ENCODE measurements at regions not wholly inside any gene's neighbourhood (a gene's known extent, or its start where the extent isn't known, plus 50 kb on each side); places are given as distances from the start of the nearest gene placed in this dataset.

DNA sequence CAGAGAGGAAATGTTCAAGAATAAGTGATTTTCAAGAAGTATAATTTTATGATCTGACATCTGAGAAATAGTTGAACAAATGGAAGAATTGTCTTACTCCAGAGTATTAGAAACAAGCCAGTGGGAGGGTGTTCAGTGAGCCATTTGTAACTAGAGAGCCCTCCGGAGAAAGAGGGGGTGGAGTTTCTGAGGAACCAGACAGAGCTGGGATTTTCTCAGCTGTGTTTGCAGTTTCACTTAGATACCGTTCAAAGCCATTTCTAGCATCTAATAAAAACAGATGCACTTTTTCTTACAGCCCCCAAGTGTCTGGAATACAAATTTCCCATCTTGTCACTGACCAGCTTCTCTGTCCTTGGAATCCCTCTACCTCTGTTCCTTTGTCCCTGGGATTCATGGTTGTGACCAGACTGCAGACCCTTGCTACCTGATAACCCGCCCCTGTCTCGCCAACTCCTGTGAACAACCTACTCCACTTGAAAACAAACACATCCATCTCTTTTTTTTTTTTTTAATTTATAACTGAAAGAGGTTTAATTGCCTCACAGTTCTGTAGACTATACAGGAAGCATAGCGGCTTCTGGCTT, 132.8 kb upstream of the KLF3 start:
- TF ChIP-seq EGR1 (IDR thresholded peaks at IDR 0.05; ENCODE audit: low read depth) (no peak), TCF7L2 (IDR thresholded peaks at IDR 0.05; ENCODE audit: borderline replicate concordance, extremely low read depth, insufficient read depth, insufficient read length) (no peak), CEBPB (IDR thresholded peaks at IDR 0.05; ENCODE audit: low read depth) (no peak), REST (IDR thresholded peaks at IDR 0.05; ENCODE audit: low read depth) (no peak), FOSL1 (IDR thresholded peaks at IDR 0.05; ENCODE audit: low read depth) (no peak), EZH2 (IDR thresholded peaks at IDR 0.05) (no peak), SRF (IDR thresholded peaks at IDR 0.05; ENCODE audit: low read depth) (no peak), SIN3A (IDR thresholded peaks at IDR 0.05; ENCODE audit: low read depth) (no peak), ELF1 (IDR thresholded peaks at IDR 0.05; ENCODE audit: borderline replicate concordance, low read depth) (no peak), POLR2AphosphoS5 (IDR thresholded peaks at IDR 0.05; ENCODE audit: low read depth, low read length) (no peak), EZH2phosphoT487 (IDR thresholded peaks at IDR 0.05; ENCODE audit: borderline replicate concordance) (no peak), CTCF (IDR thresholded peaks at IDR 0.05 in 2 of 3, conservative IDR thresholded peaks at IDR 0.05 in 1 of 3; ENCODE audit: borderline replicate concordance in 1 of 3, insufficient read depth in 1 of 3, low read depth in 2 of 3, low read length in 2 of 3) (no peak), POLR2A (IDR thresholded peaks at IDR 0.05; ENCODE audit: borderline replicate concordance, extremely low read depth, insufficient read depth, insufficient read length) (no peak), JUND (IDR thresholded peaks at IDR 0.05) (no peak), CBX3 (IDR thresholded peaks at IDR 0.05; ENCODE audit: low read depth) (no peak), SP1 (IDR thresholded peaks at IDR 0.05; ENCODE audit: low read depth) (no peak), YY1 (IDR thresholded peaks at IDR 0.05; ENCODE audit: extremely low read depth, insufficient replicate concordance, low read depth, low read length) (no peak)
- TF ChIP-seq, protein P1, sequence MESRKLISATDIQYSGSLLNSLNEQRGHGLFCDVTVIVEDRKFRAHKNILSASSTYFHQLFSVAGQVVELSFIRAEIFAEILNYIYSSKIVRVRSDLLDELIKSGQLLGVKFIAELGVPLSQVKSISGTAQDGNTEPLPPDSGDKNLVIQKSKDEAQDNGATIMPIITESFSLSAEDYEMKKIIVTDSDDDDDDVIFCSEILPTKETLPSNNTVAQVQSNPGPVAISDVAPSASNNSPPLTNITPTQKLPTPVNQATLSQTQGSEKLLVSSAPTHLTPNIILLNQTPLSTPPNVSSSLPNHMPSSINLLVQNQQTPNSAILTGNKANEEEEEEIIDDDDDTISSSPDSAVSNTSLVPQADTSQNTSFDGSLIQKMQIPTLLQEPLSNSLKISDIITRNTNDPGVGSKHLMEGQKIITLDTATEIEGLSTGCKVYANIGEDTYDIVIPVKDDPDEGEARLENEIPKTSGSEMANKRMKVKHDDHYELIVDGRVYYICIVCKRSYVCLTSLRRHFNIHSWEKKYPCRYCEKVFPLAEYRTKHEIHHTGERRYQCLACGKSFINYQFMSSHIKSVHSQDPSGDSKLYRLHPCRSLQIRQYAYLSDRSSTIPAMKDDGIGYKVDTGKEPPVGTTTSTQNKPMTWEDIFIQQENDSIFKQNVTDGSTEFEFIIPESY (IDR thresholded peaks at IDR 0.05; ENCODE audit: extremely low read depth, insufficient replicate concordance, low read length), result no peak
- TF ChIP-seq, protein P2, sequence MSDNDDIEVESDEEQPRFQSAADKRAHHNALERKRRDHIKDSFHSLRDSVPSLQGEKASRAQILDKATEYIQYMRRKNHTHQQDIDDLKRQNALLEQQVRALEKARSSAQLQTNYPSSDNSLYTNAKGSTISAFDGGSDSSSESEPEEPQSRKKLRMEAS (IDR thresholded peaks at IDR 0.05), result no peak
- TF ChIP-seq, protein P3, sequence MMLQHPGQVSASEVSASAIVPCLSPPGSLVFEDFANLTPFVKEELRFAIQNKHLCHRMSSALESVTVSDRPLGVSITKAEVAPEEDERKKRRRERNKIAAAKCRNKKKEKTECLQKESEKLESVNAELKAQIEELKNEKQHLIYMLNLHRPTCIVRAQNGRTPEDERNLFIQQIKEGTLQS (IDR thresholded peaks at IDR 0.05), result no peak

More for the DNA sequence above, 132.8 kb upstream of the KLF3 start:
- DNase-seq (ENCODE audit: low read depth, low spot score) (no peak), ATAC-seq (no peak)
- Histone ChIP-seq H3K9ac (ENCODE audit: low read length) (no peak overlapping the region), H3K27me3 (ENCODE audit: insufficient read depth, low read length) (no peaks in the 10 kb centered on the region), H3K9me3 (ENCODE audit: control insufficient read depth in 1 of 2, insufficient read depth in 1 of 2, low read depth in 1 of 2, low read length in 2 of 2) (no peaks in the 10 kb centered on the region), H3K36me3 (ENCODE audit: control insufficient read depth in 1 of 2, insufficient read depth in 2 of 2, low read length in 2 of 2) (no peaks in the 10 kb centered on the region), H4K20me1 (ENCODE audit: insufficient read depth) (no peaks in the 10 kb centered on the region), H3K79me2 (ENCODE audit: insufficient read depth, low read length) (no peaks in the 10 kb centered on the region), H3K27ac (ENCODE audit: low read depth, low read length) (no peak overlapping the region), H3K9me2 (ENCODE audit: insufficient read depth) (no peaks in the 10 kb centered on the region), H3K4me2 (ENCODE audit: low read length) (no peak overlapping the region), H2AFZ (ENCODE audit: low read depth, low read length, poor library complexity, severe bottlenecking) (no peak overlapping the region), H3K4me3 (replicated peaks in 1 of 2; ENCODE audit: low read depth in 1 of 2, low read length in 2 of 2) (no peak overlapping the region), H3K4me1 (ENCODE audit: control insufficient read depth in 1 of 2, insufficient read depth in 2 of 2, low read length in 2 of 2) (no peaks in the 10 kb centered on the region; a peak in 1 of 4 replicates)
- POLR2A ChIA-PET, result no interaction called here
- CTCF ChIA-PET, result no interaction called here
- BruUV-seq (replicated peaks), result no TSS peak
- intact Hi-C loops (cut with micrococcal nuclease), result no loop called here
- RAD21 ChIA-PET (ENCODE audit: low non-redundant PET in 1 of 2, low total read pairs in 2 of 2, uncharacterized antibody in 2 of 2, unreplicated experiment in 2 of 2), result no interaction called here
